HFF-Myc (cell line): ENCODE measurements at regions not wholly inside any gene's neighbourhood (a gene's known extent, or its start where the extent isn't known, plus 50 kb on each side); places are given as distances from the start of the nearest gene placed in this dataset.

Experiments
- DNase-seq: peaks from one replicate; pipeline ENCODE4 v3.0.0-alpha.2; 2011; ENCODE audit warnings: low read depth; ENCODE audit errors: extremely low read depth
- H3K4me3 ChIP-seq: replicated peaks from 2 replicates; pipeline ENCODE4 v1.5.1; 2011; ENCODE audit warnings: low read depth, mild to moderate bottlenecking, control low read depth, low read length
- CTCF ChIP-seq: IDR thresholded peaks from 2 replicates; pipeline ENCODE4 v1.5.1; 2012; ENCODE audit warnings: mild to moderate bottlenecking, low read depth, low read length, control low read depth; ENCODE audit errors: missing control alignments

DNA sequence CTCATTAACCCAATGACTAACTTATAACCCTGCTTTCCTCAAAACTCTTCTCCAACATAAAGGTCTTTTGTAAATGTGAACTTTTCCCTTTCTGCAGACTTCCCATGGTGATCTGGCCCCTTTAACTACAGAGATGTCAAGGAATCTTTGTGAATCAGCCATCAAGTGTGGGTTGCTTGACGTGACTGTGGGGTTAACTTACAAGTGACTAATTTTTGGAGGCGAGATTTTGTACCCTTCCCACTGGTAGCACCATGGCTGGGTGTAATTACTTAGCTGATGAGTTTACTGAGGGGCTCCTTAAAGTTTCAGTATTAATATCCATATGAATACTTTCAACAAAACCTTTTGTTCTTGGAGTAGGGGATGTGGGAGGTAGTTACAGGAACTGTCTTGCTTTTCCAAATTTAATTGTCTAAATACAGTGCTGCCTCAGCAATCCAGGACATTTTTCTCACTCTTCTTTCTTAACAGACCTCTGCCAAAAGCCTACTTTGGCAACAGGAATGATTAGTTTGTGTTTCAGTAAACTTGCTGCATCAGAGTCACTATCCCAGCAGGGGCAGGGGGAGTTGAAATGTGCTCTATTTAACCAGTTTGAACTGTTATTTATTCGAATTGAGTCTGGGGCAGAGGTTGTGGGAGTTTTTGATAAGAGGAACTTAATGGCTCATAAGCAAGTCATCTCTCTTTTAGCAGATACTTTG, 217.3 kb upstream of the FGGY start:
- H3K4me3 ChIP-seq, result no peak overlapping the region
- TF ChIP-seq CTCF, result no peak
- no peak for DNase-seq

DNA sequence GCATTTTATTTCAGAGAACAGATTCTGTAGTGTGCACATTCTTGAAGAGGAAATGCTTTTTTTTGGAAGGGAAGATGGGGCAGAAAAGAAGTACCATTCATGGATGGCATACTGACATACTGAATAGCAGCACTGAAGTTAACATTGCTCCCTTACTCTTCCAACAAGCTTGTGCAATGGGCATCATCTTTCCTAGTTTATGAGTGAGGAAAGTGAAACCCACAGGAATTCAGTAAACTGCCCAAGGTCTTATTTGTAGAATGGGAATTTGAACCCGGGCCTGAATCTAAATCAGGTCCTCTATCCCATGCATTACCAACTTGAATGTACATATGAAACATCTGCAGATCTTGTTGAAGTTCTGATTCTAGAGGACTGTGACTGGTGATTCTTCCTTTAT, 215.7 kb upstream of the FGGY start:
- H3K4me3 ChIP-seq, result no peak overlapping the region
- no peak for TF ChIP-seq CTCF
- no peak for DNase-seq

DNA sequence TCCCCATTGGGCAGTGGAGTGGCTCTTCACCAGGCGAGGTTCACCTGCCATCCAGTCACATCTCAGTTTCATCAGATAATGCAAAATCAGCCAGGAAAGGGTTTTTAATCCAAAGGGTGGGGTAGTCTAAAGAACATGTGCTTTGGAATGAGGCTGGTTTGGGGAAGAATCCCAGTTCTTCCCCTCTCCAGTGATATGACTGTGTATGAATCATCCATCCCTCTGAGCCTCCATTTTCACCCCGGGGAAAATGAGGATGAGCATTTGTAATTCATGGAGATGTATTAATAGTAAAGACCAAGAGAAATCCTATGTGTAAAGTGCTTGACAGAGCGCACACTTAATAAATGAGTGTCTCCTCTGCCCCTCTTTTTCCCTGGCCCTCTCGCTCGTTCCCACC, 215.1 kb upstream of the FGGY start:
- no peak for TF ChIP-seq CTCF
- H3K4me3 ChIP-seq, result no peak overlapping the region
- no peak for DNase-seq

DNA sequence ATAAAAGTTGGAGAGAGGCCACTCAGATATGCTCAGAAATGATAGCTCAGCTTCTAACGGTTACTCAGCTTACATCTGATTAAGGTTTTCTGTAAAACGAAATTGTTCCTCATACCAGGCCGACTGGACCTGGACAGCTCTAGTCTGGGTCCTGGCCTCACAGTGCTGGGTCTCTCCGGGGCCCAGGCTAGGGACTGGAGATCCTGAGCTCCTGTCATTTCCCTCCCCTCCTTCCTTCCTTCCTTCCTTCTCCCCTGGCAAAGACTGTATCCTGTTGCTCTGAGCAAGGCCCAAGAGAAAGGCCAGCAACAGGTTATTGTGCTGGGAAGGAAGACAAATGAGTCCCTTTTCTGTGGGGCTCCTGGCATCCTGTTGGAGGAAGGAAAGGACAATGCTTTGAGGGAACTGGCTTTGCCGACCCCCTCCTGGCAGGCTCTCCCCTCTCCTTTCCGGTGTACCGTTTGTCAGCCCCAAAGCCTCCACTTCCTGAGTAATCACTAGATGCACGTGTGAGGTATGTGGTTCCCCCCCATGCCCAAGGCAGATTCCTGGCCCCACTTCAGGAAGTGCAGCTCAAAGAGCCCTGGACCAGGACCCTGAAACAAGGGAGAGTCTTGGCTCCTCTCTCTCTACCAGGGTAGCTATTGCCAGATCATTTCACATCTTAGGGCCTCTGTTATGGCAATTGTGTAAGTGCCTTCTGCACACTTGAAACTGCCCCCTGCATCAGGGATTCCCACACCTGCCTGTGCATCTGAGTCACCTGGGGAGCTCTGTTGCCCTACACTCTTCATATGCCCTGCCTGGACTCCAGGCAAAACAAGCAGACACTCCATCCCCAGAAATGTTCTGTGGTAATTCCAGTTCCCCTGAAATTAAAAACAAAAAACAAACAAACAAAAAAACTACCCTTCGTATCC, 212.7 kb upstream of the FGGY start:
- no peak overlapping the region for H3K4me3 ChIP-seq
- no peak for DNase-seq
- no peak for TF ChIP-seq CTCF

DNA sequence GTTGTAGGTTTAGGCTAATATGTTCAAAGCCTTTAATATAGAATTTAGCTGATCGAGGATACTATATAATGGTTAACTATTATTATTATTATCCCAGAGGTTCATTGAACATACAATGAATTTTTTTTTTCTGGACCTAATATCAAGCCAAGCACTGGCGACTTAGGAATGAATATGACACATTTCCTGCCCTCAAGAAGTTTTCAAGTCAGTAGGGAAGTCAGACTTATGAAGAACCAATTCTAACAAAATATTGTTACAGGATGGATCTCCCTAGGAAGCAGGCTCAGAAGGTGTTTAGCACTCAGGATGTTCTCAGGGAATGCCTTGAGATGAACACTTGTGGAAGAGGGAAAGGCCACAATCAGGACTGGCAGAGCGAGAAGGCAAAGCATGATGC, 211.8 kb upstream of the FGGY start:
- DNase-seq, result no peak
- H3K4me3 ChIP-seq, result no peak overlapping the region
- no peak for TF ChIP-seq CTCF

- TF ChIP-seq CTCF, result no peak
- no peak overlapping the region for H3K4me3 ChIP-seq
- DNase-seq, result no peak
Measured at GRCh38 chr1:59089036-59089798, 207.7 kb upstream of the FGGY start.
